GM12878 (cell line): ENCODE measurements at regions not wholly inside any gene's neighbourhood (a gene's known extent, or its start where the extent isn't known, plus 50 kb on each side); places are given as distances from the start of the nearest gene placed in this dataset.

Experiments
- ATAC-seq: fragments of 200-7000 bp; cut with Tn5 transposase; 3 replicates; pipeline ENCODE4 v1.9.1; 2020; ENCODE audit warnings: mild to moderate bottlenecking, moderate library complexity
- BruUV-seq: library from RNA; stranded (reverse); fragments of 400-500 nt; replicated peaks from 2 replicates; lab custom pipeline; 2021; lab: Mats Ljungman, UMichigan
- CTCF ChIA-PET: fragments of 300-600 bp; sonication (Branson Sonifier 250); formaldehyde crosslinking; extraction: SDS; loops from one replicate; lab custom pipeline; 2021; ENCODE audit warnings: inconsistent platforms; lab: Yijun Ruan, JAX
- POLR2A ChIA-PET: fragments of 350-600 bp; formaldehyde crosslinking; extraction: SDS; loops from one replicate; lab custom pipeline; 2021; ENCODE audit warnings: inconsistent platforms; lab: Charles Lee
- RAD21 ChIA-PET: fragments of 300-600 bp; sonication (Branson Sonifier 250); formaldehyde crosslinking; loops from one replicate; lab custom pipeline; 2023; ENCODE audit warnings: antibody characterized with exemption; ENCODE audit not compliant: unreplicated experiment; lab: Charles Lee
- SMC1A ChIA-PET: fragments of 300-600 bp; sonication (Branson Sonifier 250); formaldehyde crosslinking; loops from one replicate; lab custom pipeline; 2023; ENCODE audit not compliant: unreplicated experiment, uncharacterized antibody; lab: Charles Lee
- DNase-seq: peaks from one replicate; pipeline ENCODE4 v3.0.0-alpha.2; 2011; ENCODE audit warnings: low read depth, low spot score
- FAIRE-seq: peaks from 3 replicates; lab custom pipeline; 2011; peaks lifted over from hg19 to GRCh38; lab: Jason Lieb, UNC
- H2AFZ ChIP-seq: 2 replicates; pipeline ENCODE4 v1.6.0; 2011; ENCODE audit warnings: low read depth, low read length, control low read depth; ENCODE audit not compliant: control insufficient read depth
- H3K27ac ChIP-seq: 2 replicates; pipeline ENCODE4 v1.5.1; 2011; ENCODE audit warnings: control low read depth; ENCODE audit not compliant: control insufficient read depth, insufficient read depth
- H3K27me3 ChIP-seq, 2 experiments: replicated peaks in 1 of 2; 2 replicates each; pipeline versions ENCODE4 v1.6.0 to v1.6.1; 2011; ENCODE audit warnings: low read length in 1 of 2; ENCODE audit not compliant: control insufficient read depth in 2 of 2, insufficient read depth in 2 of 2
- H3K36me3 ChIP-seq, 2 experiments: 2 replicates each; pipeline ENCODE4 v1.5.1; 2011; ENCODE audit warnings: low read length in 1 of 2; ENCODE audit not compliant: control insufficient read depth in 2 of 2, insufficient read depth in 2 of 2
- H3K4me1 ChIP-seq: 2 replicates; pipeline ENCODE4 v1.6.1; 2011; ENCODE audit warnings: mild to moderate bottlenecking, low read length, moderate library complexity, mixed read lengths; ENCODE audit not compliant: control insufficient read depth, insufficient read depth
- H3K4me2 ChIP-seq: 2 replicates; pipeline ENCODE4 v1.6.0; 2011; ENCODE audit warnings: control low read depth; ENCODE audit not compliant: control insufficient read depth, insufficient read depth
- H3K4me3 ChIP-seq: fragments of 200-600 bp; sonication (generic); 2 replicates; pipeline ENCODE4 v1.5.1; 2016
- H3K79me2 ChIP-seq: 2 replicates; pipeline ENCODE4 v1.6.0; 2011; ENCODE audit warnings: low read length; ENCODE audit not compliant: control insufficient read depth, insufficient read depth
- H3K9ac ChIP-seq: 2 replicates; pipeline ENCODE4 v1.8.0; 2011; ENCODE audit warnings: low read length, control low read depth, mixed read lengths; ENCODE audit not compliant: control insufficient read depth, insufficient read depth
- H3K9me3 ChIP-seq: replicated peaks from 3 replicates; pipeline ENCODE4 v1.5.1; 2011; ENCODE audit warnings: mild to moderate bottlenecking, low read length; ENCODE audit not compliant: control insufficient read depth, insufficient read depth
- H4K20me1 ChIP-seq: 2 replicates; pipeline ENCODE4 v1.6.0; 2011; ENCODE audit not compliant: control insufficient read depth, insufficient read depth
- ATF2 ChIP-seq: IDR thresholded peaks from 2 replicates; pipeline ENCODE4 v1.6.1; 2012; ENCODE audit warnings: low read length, inconsistent platforms
- CTCF ChIP-seq, 3 experiments: IDR thresholded peaks in 2 of 3; conservative IDR thresholded peaks in 1 of 3; 2 replicates each; pipeline ENCODE4 v1.5.1; 2011; ENCODE audit warnings: low read depth in 3 of 3, low read length in 3 of 3, mild to moderate bottlenecking in 3 of 3, control low read depth in 2 of 3, moderate library complexity in 2 of 3, inconsistent platforms in 1 of 3, mixed read lengths in 1 of 3; ENCODE audit not compliant: control insufficient read depth in 2 of 3, insufficient read depth in 1 of 3; ENCODE audit errors: extremely low read depth in 1 of 3
- ESRRA ChIP-seq: IDR thresholded peaks from 2 replicates; pipeline ENCODE4 v1.6.1; 2012; ENCODE audit warnings: mild to moderate bottlenecking, low read length, improper control_type of control experiment
- EZH2 ChIP-seq: IDR thresholded peaks from 2 replicates; pipeline ENCODE4 v1.6.1; 2012; ENCODE audit warnings: low read depth, mild to moderate bottlenecking, control low read depth, inconsistent platforms, low read length, borderline replicate concordance; ENCODE audit not compliant: control insufficient read depth
- FOXM1 ChIP-seq: IDR thresholded peaks from 2 replicates; pipeline ENCODE4 v1.6.1; 2012; ENCODE audit warnings: low read depth, mild to moderate bottlenecking, inconsistent platforms, low read length, moderate library complexity
- LARP7 ChIP-seq: fragments of 450-650 bp; IDR thresholded peaks from 2 replicates; pipeline ENCODE4 v1.6.1; 2017; ENCODE audit warnings: mild to moderate bottlenecking
- NFXL1 ChIP-seq: fragments of 450-650 bp; IDR thresholded peaks from 2 replicates; pipeline ENCODE4 v1.6.1; 2017; ENCODE audit warnings: antibody characterized with exemption, mild to moderate bottlenecking, borderline replicate concordance
- RAD21 ChIP-seq: IDR thresholded peaks from 2 replicates; pipeline ENCODE4 v1.6.1; 2011; ENCODE audit warnings: mild to moderate bottlenecking, low read depth, low read length, moderate library complexity; ENCODE audit not compliant: insufficient read depth
- RAD51 ChIP-seq: fragments of 450-650 bp; IDR thresholded peaks from 2 replicates; pipeline ENCODE4 v1.6.1; 2016; ENCODE audit warnings: moderate library complexity, mild to moderate bottlenecking, inconsistent platforms
- RBBP5 ChIP-seq: fragments of 200-600 bp; sonication (generic); conservative IDR thresholded peaks from 2 replicates; pipeline ENCODE4 v1.6.1; 2016
- SIX5 ChIP-seq: IDR thresholded peaks from 2 replicates; pipeline ENCODE4 v1.6.1; 2011; ENCODE audit warnings: mild to moderate bottlenecking, low read depth, low read length, moderate library complexity; ENCODE audit not compliant: severe bottlenecking
- STAT1 ChIP-seq: fragments of 450-650 bp; conservative IDR thresholded peaks from 2 replicates; pipeline ENCODE4 v1.6.1; 2014; ENCODE audit warnings: antibody characterized with exemption, mild to moderate bottlenecking
- SUPT20H ChIP-seq: IDR thresholded peaks from 2 replicates; pipeline ENCODE4 v1.6.1; 2011; ENCODE audit warnings: low read depth, mild to moderate bottlenecking, low read length, moderate library complexity, borderline replicate concordance; ENCODE audit not compliant: control insufficient read depth
- USF1 ChIP-seq: IDR thresholded peaks from 2 replicates; pipeline ENCODE4 v1.6.1; 2011; ENCODE audit warnings: borderline replicate concordance, low read depth, mild to moderate bottlenecking, moderate library complexity, mixed read lengths, low read length; ENCODE audit not compliant: insufficient read depth; ENCODE audit errors: extremely low read length
- YBX1 ChIP-seq: fragments of 450-650 bp; IDR thresholded peaks from 2 replicates; pipeline ENCODE4 v1.6.1; 2016; ENCODE audit warnings: antibody characterized with exemption
- ZBTB33 ChIP-seq: fragments of 450-650 bp; IDR thresholded peaks from 2 replicates; pipeline ENCODE4 v1.6.1; 2017; ENCODE audit warnings: mild to moderate bottlenecking
- ZNF207 ChIP-seq: fragments of 450-650 bp; IDR thresholded peaks from 2 replicates; pipeline ENCODE4 v1.6.1; 2014; ENCODE audit warnings: antibody characterized with exemption, mild to moderate bottlenecking, borderline replicate concordance
- WGBS: methylation state at CpG from one replicate; pipeline ENCODE4 v1.1.6; 2016; ENCODE audit warnings: low lambda C conversion rate; ENCODE audit not compliant: insufficient replicate concordance, insufficient coverage; ENCODE audit errors: missing lambda C conversion rate; 5-methylcytosine and 5-hydroxymethylcytosine counted together
- in situ Hi-C: fragments of 300-500 bp; cut with MboI; formaldehyde crosslinking; loops from 9 replicates; pipeline ENCODE4 v1.14.3; 2018; ENCODE audit warnings: mixed read lengths
- intact Hi-C: fragments of 100-400 bp; cut with micrococcal nuclease; formaldehyde crosslinking; loops from one replicate; pipeline ENCODE4 v1.14.2; 2022; ENCODE audit not compliant: unreplicated experiment

GRCh38 chr5:44932922-44933585 lies 124.3 kb downstream of the MRPS30 start:
- POLR2A ChIA-PET: no interaction called here
- RAD21 ChIA-PET: interaction anchor here (1.0 to 2.1 kb wide), 4 partner anchors 10 to 70 kb away, joined by 4 to 6 read pairs (median 4); no protein-coding TSS in a partner anchor
- Histone ChIP-seq H3K4me3 (peak overlapping the region; percentile 36; the same call in 1 of the 2 replicates), H3K4me2 (peak overlapping the region; percentile 40; the same call in 1 of the 2 replicates), H3K36me3 (no peaks in the 10 kb centered on the region), H3K27me3 (no peaks in the 10 kb centered on the region), H3K79me2 (no peaks in the 10 kb centered on the region), H3K4me1 (peaks cover 5% of the 10 kb centered on the region; the same call in 1 of the 2 replicates), H4K20me1 (no peaks in the 10 kb centered on the region), H3K9me3 (no peaks in the 10 kb centered on the region; the same call in 1 of the 3 replicates), H3K27ac (0 out of 2 replicates have a peak overlapping the region, but pooled peaks have one; percentile 43), H3K9ac (no peak overlapping the region), H2AFZ (peak overlapping the region; percentile 69)
- ATAC-seq (peak; percentile 98), DNase-seq (peak; percentile 40), FAIRE-seq (peak; percentile 84)
- WGBS: 0% methylated on average over 3 of the region's 3 CpGs
- intact Hi-C loops (loop anchor here (5.0 to 10.0 kb wide), 3 partner anchors 56 to 862 kb away; partner anchors contain the start of gene MRPS30), in situ Hi-C loops (no loop called here)
- CTCF ChIA-PET: interaction anchor here (1.3 kb wide), 1 partner anchor 19 kb away, joined by 5 read pairs; no protein-coding TSS in a partner anchor
- BruUV-seq: no TSS peak
- SMC1A ChIA-PET: interaction anchor here (1.0 to 1.1 kb wide), 6 partner anchors 10 to 70 kb away, joined by 3 to 5 read pairs (median 4); no protein-coding TSS in a partner anchor
- TF ChIP-seq ESRRA (no peak), SIX5 (no peak), SUPT20H (no peak), LARP7 (no peak), RBBP5 (no peak), RAD21 (no peak), USF1 (no peak), ZBTB33 (no peak), ZNF207 (no peak), YBX1 (no peak), NFXL1 (no peak), RAD51 (no peak), STAT1 (no peak), FOXM1 (no peak), CTCF (IDR thresholded peaks at IDR 0.05 in 2 of 3, conservative IDR thresholded peaks at IDR 0.05 in 1 of 3; ENCODE audit: control insufficient read depth in 2 of 3, extremely low read depth in 1 of 3, insufficient read depth in 1 of 3, low read depth in 3 of 3, low read length in 3 of 3) (no peak), ATF2 (peak; percentile 15; the same call in 1 of the 2 replicates), EZH2 (no peak)
